SK-N-SH (cell line): ENCODE measurements at regions not wholly inside any gene's neighbourhood (a gene's known extent, or its start where the extent isn't known, plus 50 kb on each side); places are given as distances from the start of the nearest gene placed in this dataset.

Experiments
- CTCF ChIA-PET: fragments of 300-600, 350-600 bp; formaldehyde crosslinking; extraction: SDS; loops from one replicate; lab custom pipeline; 2021; lab: Yijun Ruan, JAX
- POLR2A ChIA-PET: fragments of 350-600 bp; sonication (Branson Sonifier 250); formaldehyde crosslinking; extraction: SDS; loops from one replicate; lab custom pipeline; 2020; ENCODE audit warnings: antibody characterized with exemption, inconsistent platforms; lab: Yijun Ruan, JAX
- DNase-seq: peaks from one replicate; pipeline ENCODE4 v3.0.0; 2012
- H2AFZ ChIP-seq: fragments of 200-600 bp; sonication (generic); 2 replicates; pipeline ENCODE4 v1.8.1; 2016; ENCODE audit warnings: antibody characterized with exemption, mild to moderate bottlenecking, low read depth
- H3F3A ChIP-seq: fragments of 200-600 bp; sonication (generic); replicated peaks from 2 replicates; pipeline ENCODE3; 2016; ENCODE audit warnings: antibody characterized with exemption, mild to moderate bottlenecking; ENCODE audit not compliant: insufficient read depth
- H3K27ac ChIP-seq, 2 experiments: fragments of 200-500 bp in 1 of 2; fragments of 200-600 bp in 1 of 2; sonication (Bioruptor generic) in 1 of 2; sonication (generic), shearing (Covaris generic) in 1 of 2; 2 replicates each; pipeline versions ENCODE4 v1.5.1 to v1.6.1; 2014 to 2016; ENCODE audit warnings: low read depth in 2 of 2, inconsistent platforms in 1 of 2, low read length in 1 of 2, mild to moderate bottlenecking in 1 of 2, mixed read lengths in 1 of 2
- H3K27me3 ChIP-seq: fragments of 200-600 bp; sonication (generic), shearing (Covaris generic); 2 replicates; pipeline ENCODE4 v1.6.1; 2016; ENCODE audit warnings: mixed run types; ENCODE audit not compliant: insufficient read depth
- H3K36me3 ChIP-seq, 2 experiments: fragments of 200-500 bp in 1 of 2; fragments of 200-600 bp in 1 of 2; sonication (Bioruptor generic) in 1 of 2; sonication (generic) in 1 of 2; replicated peaks in 1 of 2; 2 replicates each; pipeline versions ENCODE3 to v1.5.1; 2014 to 2016; ENCODE audit warnings: low read length in 1 of 2, mild to moderate bottlenecking in 1 of 2; ENCODE audit not compliant: insufficient read depth in 2 of 2, control insufficient read depth in 1 of 2
- H3K4me1 ChIP-seq, 2 experiments: fragments of 200-500 bp in 1 of 2; fragments of 200-600 bp in 1 of 2; sonication (Bioruptor generic) in 1 of 2; sonication (generic), shearing (Covaris generic) in 1 of 2; 2 replicates each; pipeline versions ENCODE4 v1.5.1 to v1.6.1; 2014 to 2016; ENCODE audit warnings: low read depth in 1 of 2, low read length in 1 of 2, mixed run types in 1 of 2; ENCODE audit not compliant: insufficient read depth in 2 of 2, control insufficient read depth in 1 of 2
- H3K4me2 ChIP-seq: fragments of 200-600 bp; sonication (generic), shearing (Covaris generic); 2 replicates; pipeline ENCODE4 v1.6.1; 2017; ENCODE audit warnings: mixed run types
- H3K4me3 ChIP-seq, 2 experiments: fragments of 200-500 bp in 1 of 2; fragments of 200-600 bp in 1 of 2; sonication (Bioruptor generic) in 1 of 2; sonication (generic), shearing (Covaris generic) in 1 of 2; 2 replicates each; pipeline versions ENCODE4 v1.5.1 to v1.8.1; 2014 to 2016; ENCODE audit warnings: low read depth in 2 of 2, inconsistent platforms in 1 of 2, low read length in 1 of 2, mild to moderate bottlenecking in 1 of 2, mixed read lengths in 1 of 2, moderate library complexity in 1 of 2
- H3K79me2 ChIP-seq: fragments of 200-600 bp; sonication (generic); 2 replicates; pipeline ENCODE4 v1.8.1; 2017; ENCODE audit warnings: mild to moderate bottlenecking; ENCODE audit not compliant: insufficient read depth
- H3K9ac ChIP-seq: fragments of 200-600 bp; sonication (generic); 2 replicates; pipeline ENCODE4 v1.6.1; 2017; ENCODE audit warnings: mixed run types
- H3K9me2 ChIP-seq: fragments of 200-600 bp; sonication (generic); 2 replicates; pipeline ENCODE4 v1.6.1; 2017; ENCODE audit warnings: mixed run types
- H3K9me3 ChIP-seq: fragments of 200-600 bp; sonication (generic); 2 replicates; pipeline ENCODE4 v1.6.1; 2017; ENCODE audit warnings: mixed run types, mild to moderate bottlenecking, moderate library complexity
- H4K20me1 ChIP-seq: fragments of 200-600 bp; sonication (generic); 2 replicates; pipeline ENCODE4 v1.6.1; 2017; ENCODE audit warnings: mild to moderate bottlenecking, mixed run types; ENCODE audit not compliant: insufficient read depth
- CTCF ChIP-seq: fragments of 200-600 bp; sonication (generic); IDR thresholded peaks from 2 replicates; pipeline ENCODE4 v1.6.1; 2017; ENCODE audit warnings: antibody characterized with exemption, mild to moderate bottlenecking, moderate library complexity
- ELF1 ChIP-seq: IDR thresholded peaks from 2 replicates; pipeline ENCODE4 v1.4.0; 2012
- EP300 ChIP-seq, 2 experiments: IDR thresholded peaks; 2 replicates each; pipeline versions ENCODE4 v1.4.0 to v1.6.1; 2012; ENCODE audit warnings: borderline replicate concordance in 1 of 2, low read depth in 1 of 2, low read length in 1 of 2
- EZH2phosphoT487 ChIP-seq: fragments of 200-600 bp; sonication (generic); IDR thresholded peaks from 2 replicates; pipeline ENCODE4 v1.6.1; 2017; ENCODE audit warnings: low read depth, mixed run types, mild to moderate bottlenecking, antibody characterized with exemption, moderate library complexity, borderline replicate concordance
- FOSL2 ChIP-seq: IDR thresholded peaks from 2 replicates; pipeline ENCODE4 v1.4.0; 2012; ENCODE audit warnings: low read depth, mild to moderate bottlenecking, moderate library complexity, borderline replicate concordance
- GABPA ChIP-seq: IDR thresholded peaks from 2 replicates; pipeline ENCODE4 v1.4.0; 2012; ENCODE audit warnings: low read depth, mild to moderate bottlenecking
- GATA2 ChIP-seq: sonication (generic); formaldehyde crosslinking; IDR thresholded peaks from 2 replicates; pipeline ENCODE4 v1.5.0; 2020; ENCODE audit warnings: mild to moderate bottlenecking, missing genetic modification reagents
- IRF3 ChIP-seq: fragments of 150-350 bp; IDR thresholded peaks from 2 replicates; pipeline ENCODE4 v1.6.1; 2016; ENCODE audit warnings: mild to moderate bottlenecking, low read depth, low read length
- MAX ChIP-seq: IDR thresholded peaks from 2 replicates; pipeline ENCODE4 v1.4.0; 2012; ENCODE audit warnings: low read depth
- MEF2A ChIP-seq: IDR thresholded peaks from 2 replicates; pipeline ENCODE4 v1.4.0; 2012; ENCODE audit warnings: low read depth, borderline replicate concordance
- PBX3 ChIP-seq: IDR thresholded peaks from 2 replicates; pipeline ENCODE4; 2012
- RAD21 ChIP-seq: IDR thresholded peaks from 2 replicates; pipeline ENCODE4 v1.6.1; 2012; ENCODE audit warnings: mild to moderate bottlenecking, low read length
- RCOR1 ChIP-seq: fragments of 150-350 bp; IDR thresholded peaks from 2 replicates; pipeline ENCODE4 v1.6.1; 2017; ENCODE audit warnings: antibody characterized with exemption, low read length
- RFX5 ChIP-seq: IDR thresholded peaks from 2 replicates; pipeline ENCODE4 v1.6.1; 2012; ENCODE audit warnings: mild to moderate bottlenecking, improper control_type of control experiment, low read length
- SIN3A ChIP-seq: IDR thresholded peaks from 2 replicates; pipeline ENCODE4 v1.6.1; 2012; ENCODE audit warnings: low read depth, mild to moderate bottlenecking, low read length, moderate library complexity, borderline replicate concordance
- SMC3 ChIP-seq: IDR thresholded peaks from 2 replicates; pipeline ENCODE4 v1.6.1; 2012; ENCODE audit warnings: low read depth, low read length, improper control_type of control experiment
- TCF12 ChIP-seq: IDR thresholded peaks from 2 replicates; pipeline ENCODE4 v1.4.0; 2012
- TEAD4 ChIP-seq: IDR thresholded peaks from 2 replicates; pipeline ENCODE4 v1.4.0; 2012; ENCODE audit warnings: mild to moderate bottlenecking, borderline replicate concordance; ENCODE audit not compliant: insufficient read depth
- USF1 ChIP-seq: IDR thresholded peaks from 2 replicates; pipeline ENCODE4 v1.4.0; 2012; ENCODE audit warnings: low read depth, borderline replicate concordance
- YY1 ChIP-seq: IDR thresholded peaks from 2 replicates; pipeline ENCODE4 v1.4.0; 2012; ENCODE audit warnings: low read depth, mild to moderate bottlenecking
- WGBS: methylation state at CpG from one replicate; pipeline ENCODE4 v1.1.6; 2017; ENCODE audit warnings: low lambda C conversion rate; 5-methylcytosine and 5-hydroxymethylcytosine counted together

- CTCF ChIA-PET = interaction anchor here (0.9 kb wide), 1 partner anchor 10 kb away, joined by 3 read pairs; no protein-coding TSS in a partner anchor
- WGBS = 7% methylated on average over 3 of the region's 3 CpGs
Measured at GRCh38 chr1:215345766-215346165, 221.3 kb upstream of the KCTD3 start.

More at GRCh38 chr1:215345766-215346165, 221.3 kb upstream of the KCTD3 start:
- POLR2A ChIA-PET = no interaction called here
- no peaks in the 10 kb centered on the region for H3K36me3 ChIP-seq
- H4K20me1 ChIP-seq = no peaks in the 10 kb centered on the region
- no peaks in the 10 kb centered on the region for H3F3A ChIP-seq
- no peak overlapping the region for H3K27ac ChIP-seq
- no peaks in the 10 kb centered on the region; a peak in 1 of 4 replicates for H3K4me1 ChIP-seq
- no peak overlapping the region for H2AFZ ChIP-seq
- no peak overlapping the region for H3K4me3 ChIP-seq
- no peaks in the 10 kb centered on the region for H3K9me2 ChIP-seq
- no peaks in the 10 kb centered on the region for H3K9me3 ChIP-seq
- DNase-seq = no peak
- H3K79me2 ChIP-seq = no peaks in the 10 kb centered on the region
- H3K27me3 ChIP-seq = no peaks in the 10 kb centered on the region
- no peak overlapping the region for H3K4me2 ChIP-seq
- H3K9ac ChIP-seq = no peak overlapping the region
- TF ChIP-seq PBX3 = no peak
- TF ChIP-seq IRF3 = no peak
- TF ChIP-seq TCF12 = no peak
- TF ChIP-seq YY1 = no peak
- no peak for TF ChIP-seq RCOR1
- TF ChIP-seq SMC3 = no peak
- TF ChIP-seq TEAD4 = no peak
- no peak for TF ChIP-seq MEF2A
- no peak for TF ChIP-seq GATA2 (CRISPR knock-in tag)
- TF ChIP-seq EZH2phosphoT487 = no peak
- no peak for TF ChIP-seq SIN3A
- no peak for TF ChIP-seq EP300 (IDR thresholded peaks at IDR 0.05; ENCODE audit: borderline replicate concordance in 1 of 2, low read depth in 1 of 2, low read length in 1 of 2)
- no peak for TF ChIP-seq FOSL2
- TF ChIP-seq GABPA = no peak
- TF ChIP-seq RFX5 = no peak
- no peak for TF ChIP-seq ELF1
- no peak for TF ChIP-seq MAX
- no peak for TF ChIP-seq RAD21
- TF ChIP-seq USF1 = no peak
- no peak for TF ChIP-seq CTCF
